Activated CD4-positive, alpha-beta T cell treated with anti-CD3 and anti-CD28 coated beads for 1 hour (primary cell): ENCODE measurements at regions not wholly inside any gene's neighbourhood (a gene's known extent, or its start where the extent isn't known, plus 50 kb on each side); places are given as distances from the start of the nearest gene placed in this dataset.
"Not testable (repeated sequence)": the region's sequence is repeated elsewhere in the genome, so short reads cannot be mapped to it uniquely, and the experiment has no call there.

Experiments used
- DNase-seq: peaks from one replicate; pipeline ENCODE4 v3.0.0-alpha.2; 2020

DNA sequence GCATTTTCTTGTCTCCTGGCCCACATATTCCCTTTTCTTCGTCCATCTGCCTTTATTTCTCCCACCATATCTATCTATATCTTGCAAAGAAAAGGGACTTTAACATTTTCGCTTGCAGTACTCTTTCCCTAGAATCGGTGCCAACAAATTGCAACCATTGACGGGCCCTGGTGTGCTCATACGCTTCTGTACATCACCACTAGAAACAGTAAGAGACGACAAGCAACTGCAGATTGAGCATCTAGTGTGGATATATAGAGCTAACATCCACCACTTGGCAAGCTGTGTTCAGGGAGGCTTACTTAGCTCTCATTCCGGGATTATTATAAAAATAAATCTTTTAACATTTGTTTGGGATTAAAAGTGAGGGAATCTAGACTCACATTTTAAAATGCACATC, 230.8 kb upstream of the PKN2 start:
- DNase-seq: no peak

DNA sequence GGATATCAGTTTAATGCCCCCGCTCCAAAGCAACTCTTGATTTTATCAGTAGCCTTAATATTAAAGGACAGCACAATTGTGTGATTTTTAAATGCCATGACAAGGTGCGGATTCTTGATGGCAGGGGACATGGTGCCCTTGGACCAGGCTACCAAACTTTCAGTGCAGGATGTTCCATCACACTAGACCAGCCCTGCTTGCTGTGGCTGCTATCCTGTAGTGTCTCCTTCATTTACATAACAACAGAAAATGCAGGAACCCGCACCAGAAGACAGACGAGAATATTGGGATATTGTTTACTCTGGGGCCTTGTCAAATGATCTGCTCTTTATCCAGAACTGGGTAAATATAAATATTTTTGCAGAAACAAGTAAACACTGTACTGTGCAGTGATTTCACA, 229.3 kb upstream of the PKN2 start:
- no peak for DNase-seq

DNA sequence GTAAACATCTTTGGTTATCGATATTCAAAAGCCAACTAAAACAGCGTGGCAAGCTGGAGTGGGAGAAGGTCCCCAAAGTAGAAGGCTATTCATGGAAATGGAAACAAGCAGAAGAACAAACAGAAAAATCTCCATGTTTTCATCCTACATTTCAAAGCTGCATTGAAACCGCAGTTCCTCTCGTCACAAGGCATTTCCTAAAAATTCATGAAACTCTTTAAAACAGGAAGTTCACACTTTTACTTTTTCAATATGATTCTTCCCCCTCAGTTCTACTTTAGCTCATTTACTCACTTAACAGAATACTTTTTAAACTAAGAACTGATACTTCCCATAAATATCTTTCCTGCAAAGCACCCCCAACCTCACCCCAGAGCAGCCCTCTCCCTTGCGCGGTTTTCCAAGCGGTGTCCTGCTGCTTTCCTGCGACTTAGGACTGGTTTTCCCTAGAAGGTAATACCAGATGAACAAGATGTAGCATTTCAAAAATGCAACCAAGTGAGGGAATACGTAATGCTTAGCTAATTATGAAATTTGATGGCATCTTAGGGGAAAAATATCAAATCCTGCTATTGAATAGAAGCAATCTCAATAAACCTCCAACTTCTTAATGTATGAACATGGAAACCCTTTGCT, 228.3 kb upstream of the PKN2 start:
- no peak for DNase-seq

DNA sequence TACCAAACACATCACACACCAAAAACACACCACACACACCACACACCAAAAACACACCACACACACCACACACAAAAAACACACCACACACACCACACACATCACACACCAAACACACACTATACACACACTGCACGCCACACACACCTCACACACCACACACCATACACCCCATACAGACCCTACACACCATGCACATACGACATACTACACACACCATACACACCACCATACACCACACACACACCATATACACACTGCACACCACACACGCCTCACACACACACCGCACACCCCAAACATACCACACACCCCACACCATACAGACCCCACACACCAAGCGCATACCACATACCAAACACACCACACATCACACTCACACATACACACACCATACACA, 226.9 kb upstream of the PKN2 start:
- no peak for DNase-seq

DNA sequence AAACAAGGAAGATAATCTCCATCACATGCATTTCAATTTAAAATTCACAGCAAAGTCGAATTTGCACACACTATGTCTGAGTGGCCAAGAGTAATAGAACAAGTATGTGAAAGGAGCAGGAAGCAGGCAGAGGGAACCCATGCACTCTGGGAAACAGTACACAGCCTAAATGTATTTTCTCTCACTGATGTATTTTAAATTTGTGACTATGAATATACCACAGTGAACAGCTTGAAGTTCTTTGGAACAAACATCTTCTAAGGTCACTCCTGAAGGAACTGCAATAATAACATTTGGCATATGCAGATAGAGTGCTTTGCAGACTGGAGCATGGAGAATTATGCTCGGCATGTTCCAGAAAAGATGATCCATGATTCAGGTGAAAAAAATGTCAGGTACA, 223.1 kb upstream of the PKN2 start:
- no peak for DNase-seq

DNA sequence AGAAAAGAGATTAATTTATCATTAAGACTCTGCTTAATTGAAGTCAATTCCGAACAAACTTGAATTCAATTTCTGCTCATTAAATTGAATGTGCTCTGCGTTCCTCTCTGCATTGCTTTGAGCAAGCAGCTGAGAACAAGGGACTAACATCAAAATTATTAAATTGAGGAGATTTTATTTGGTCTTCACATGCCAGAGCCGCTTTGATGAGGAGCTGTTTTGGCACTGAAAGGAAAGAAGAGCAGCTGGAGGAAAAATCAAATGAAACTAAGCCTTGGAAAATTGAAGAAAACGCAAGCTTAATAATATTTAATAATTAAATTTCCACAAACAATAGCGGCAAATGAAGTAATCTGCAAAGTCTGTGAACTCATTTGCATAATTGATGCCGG, 222.0 kb upstream of the PKN2 start:
- no peak for DNase-seq

DNA sequence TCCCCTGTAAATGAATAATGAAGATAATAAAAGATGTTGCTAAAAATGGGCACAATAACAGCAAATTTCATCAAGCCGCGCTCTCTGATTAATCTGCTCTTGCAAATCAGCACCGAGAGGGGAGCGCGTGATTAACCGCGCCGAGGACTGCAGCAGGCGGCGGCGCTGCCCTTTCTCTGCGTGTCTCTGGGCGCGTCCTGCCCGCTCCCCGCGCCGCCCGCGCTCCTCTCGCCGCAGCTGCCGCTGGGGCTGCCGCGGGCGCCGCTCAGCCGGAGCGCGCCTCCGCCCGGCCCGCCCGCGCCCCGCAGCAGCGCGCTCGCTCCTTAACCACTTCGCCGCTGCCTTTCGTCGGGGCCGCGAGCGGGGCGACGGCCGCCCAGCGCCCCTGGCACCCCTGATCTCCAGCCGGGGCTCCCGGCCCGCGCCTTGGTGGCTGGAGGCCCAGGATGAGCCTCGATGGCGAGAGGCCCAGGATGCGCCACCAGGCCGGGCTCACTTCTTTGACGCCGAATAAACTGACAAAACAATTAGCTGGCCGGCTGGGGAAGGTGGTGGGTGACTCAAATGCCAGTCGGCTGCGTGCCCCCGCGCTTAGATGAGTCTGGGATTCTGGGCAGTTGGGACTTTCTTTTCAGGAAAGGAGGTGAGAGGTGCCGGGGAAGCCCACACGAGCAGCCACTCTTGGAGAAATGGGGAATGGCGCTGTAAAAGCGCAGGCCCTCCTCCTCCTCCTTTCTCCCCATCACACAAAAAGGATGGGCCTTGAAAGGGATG, 221.4 kb upstream of the PKN2 start:
- DNase-seq: no peak

DNA sequence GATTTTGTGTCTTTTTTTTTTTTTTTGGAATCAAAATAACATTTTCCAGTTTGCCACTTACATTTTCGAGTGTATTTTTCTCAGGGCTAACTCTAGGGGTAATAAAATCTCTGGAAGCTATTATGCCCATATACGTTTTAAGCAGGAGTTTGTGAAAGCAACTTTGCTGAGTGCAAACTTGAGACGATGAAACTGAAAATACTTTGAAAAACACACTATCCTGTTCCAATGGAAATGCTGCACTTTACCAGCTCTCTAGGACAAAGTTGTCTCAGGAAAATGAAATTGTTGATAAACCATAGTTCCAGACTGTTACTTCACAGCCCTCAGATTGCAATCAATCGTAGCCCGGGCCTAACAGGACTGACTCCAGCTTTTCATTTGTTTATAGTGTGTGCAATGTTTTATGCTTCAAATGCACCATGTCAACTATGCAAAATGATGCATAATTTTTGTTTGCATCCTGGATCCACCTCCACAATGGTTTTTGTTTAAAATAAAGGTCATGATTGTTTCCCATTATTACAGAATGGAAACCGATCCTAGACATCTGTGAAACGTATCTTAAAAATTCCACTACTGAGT, 220.6 kb upstream of the PKN2 start:
- DNase-seq: no peak

DNA sequence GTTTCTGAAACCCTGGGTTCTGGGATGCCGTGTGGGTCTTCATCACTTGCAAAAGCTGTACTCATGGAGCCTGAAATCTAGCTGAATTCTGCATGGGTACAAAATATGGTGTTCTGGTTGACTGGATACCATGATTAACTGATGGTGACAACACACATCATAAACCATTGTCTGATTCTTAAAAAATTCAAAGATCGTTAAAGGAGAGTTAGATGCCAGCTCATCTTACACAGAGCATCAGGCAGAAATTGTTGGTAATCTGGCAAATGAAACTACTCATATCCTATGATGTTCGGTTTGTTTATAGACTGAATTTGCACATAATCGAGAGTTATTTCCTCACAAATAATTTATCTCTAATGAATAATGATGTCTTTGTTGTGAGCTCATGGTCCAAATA, 218.1 kb upstream of the PKN2 start:
- no peak for DNase-seq

DNA sequence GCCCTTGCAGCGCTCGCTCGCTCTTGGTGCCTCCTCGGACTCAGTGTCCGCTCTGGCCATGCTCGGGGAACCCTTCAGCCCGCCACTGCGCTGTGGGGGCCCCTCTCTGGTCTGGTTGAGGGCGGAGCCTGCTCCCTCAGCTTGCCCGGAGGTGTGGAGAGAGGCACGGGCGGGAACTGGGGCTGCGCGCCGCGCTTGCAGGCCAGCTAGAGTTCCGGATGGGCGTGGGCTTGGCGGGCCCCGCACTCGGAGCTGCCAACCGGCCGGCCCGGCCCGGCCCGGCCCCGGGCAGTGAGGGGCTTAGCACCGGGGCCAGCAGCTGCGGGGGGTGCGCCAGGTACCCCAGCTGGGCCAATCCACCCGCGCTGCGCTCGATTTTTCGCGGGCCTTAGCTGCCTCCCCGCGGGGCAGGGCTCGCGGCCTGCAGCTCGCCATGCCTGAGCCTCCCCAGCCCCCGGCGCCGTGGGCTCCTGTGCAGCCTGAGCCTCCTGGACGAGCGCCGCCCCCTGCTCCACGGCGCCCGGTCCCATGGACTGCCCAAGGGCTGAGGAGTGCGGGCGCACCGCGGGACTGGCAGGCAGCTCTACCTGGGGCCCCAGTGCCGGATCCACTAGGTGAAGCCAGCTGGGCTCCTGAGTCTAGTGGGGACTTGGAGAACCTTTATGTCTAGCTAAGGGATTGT, 217.0 kb upstream of the PKN2 start:
- DNase-seq: no peak

DNA sequence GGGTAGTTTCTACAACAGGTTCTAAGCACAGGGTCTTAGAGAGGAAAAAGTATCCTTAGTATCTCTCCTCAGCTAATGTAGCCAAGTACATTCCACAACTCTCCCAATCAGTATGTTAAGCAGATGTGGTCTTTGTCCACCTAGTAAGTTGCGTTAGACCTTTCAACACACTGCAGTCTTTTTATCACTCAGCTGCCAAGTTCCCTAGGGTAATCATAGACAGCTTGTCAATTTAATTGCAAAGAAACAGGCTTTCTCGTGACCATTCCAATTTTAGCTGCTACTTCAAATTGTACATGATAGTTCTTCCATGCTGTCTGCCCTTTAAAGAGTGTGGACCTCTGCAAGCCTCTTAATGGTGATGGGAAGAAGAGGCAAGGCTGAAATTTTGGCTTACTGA, 211.8 kb upstream of the PKN2 start:
- no peak for DNase-seq

DNA sequence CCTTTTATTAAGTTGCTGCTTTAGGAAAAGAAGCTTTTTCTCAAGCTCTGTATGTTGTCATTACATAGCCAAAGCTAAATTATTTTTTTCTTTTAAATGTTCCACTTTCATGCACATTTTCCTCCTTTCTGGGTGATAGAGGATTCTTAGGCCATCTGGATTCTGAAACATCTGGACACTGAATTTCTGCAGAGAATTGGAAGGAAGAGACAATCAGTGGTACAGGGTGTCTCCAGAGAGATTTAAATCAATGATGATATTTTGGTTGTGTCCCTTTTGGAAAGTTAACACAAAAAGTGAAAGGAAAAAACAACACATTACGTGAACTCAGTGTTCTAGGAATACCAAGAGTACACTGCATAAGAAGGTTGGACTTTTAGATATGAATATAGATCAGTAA, 211.4 kb upstream of the PKN2 start:
- DNase-seq: no peak

DNA sequence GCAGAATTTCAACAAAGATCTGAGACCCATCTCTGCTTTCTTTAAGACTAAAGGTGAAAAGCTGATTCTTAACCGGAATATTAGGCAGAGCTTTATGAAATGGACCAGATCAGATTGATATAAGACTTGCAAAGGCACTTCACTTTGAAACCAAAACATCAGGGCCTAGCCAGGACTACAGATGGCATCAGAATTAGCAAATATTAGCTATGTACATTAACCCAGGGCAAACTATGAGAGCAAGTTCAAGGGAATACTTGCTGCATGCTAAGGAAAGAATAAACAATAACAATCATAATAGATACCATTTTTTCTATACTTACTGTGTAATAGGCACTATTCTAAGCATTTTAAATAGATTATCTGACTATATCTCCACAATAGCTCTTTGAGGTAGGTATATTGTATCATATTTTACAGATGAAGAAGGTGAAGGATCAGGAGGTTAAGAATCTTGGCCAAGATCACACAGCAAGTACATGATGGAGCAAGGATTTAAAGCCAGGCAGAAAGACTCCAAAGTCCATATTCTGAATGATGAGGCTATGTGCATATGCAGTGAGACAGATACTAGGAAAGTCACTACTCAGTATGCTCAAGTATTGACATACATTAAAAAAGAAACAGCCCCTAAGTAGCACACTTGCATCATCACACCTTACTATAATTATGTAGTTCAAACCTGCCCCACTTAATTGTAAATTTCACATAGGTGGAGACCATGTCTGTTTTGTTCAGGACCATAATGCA, 209.3 kb upstream of the PKN2 start:
- DNase-seq: no peak

DNA sequence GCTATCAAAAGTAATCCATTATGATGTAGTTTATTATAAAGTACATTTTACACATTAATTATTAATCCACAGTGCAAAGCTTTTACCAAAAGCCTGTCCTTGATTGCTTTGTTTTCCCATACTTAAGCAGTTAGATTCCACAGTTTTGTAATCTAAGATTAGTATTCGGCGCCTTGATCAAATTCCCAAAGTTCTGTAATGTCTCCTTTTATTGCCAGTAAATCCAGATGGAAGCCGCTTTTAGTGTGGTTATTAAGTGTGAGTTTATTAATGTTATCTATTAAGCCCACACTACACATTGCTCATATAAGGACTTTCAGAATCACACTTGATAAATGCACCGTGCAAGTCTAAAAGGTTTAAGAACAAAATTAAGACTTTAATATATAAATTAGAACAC, 199.2 kb upstream of the PKN2 start:
- DNase-seq: no peak

DNA sequence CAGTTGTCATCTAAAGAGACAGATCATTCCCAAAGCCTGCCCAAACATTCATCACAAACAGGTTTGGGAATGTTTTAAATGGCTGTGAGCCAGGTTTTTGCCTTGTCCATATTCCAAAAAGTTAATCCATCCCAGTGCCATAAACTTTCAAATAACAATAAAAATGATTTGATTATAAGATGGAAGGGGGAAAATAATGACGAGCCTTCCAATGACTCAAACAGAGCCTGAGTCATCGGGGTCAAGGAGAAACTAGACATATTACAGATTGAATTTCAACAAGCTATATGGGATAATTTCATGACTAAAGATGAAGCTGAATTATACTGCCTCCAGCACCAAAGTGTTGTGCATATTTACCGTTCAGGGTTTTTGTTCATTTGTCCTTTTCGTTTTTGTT, 195.8 kb upstream of the PKN2 start:
- no peak for DNase-seq

DNA sequence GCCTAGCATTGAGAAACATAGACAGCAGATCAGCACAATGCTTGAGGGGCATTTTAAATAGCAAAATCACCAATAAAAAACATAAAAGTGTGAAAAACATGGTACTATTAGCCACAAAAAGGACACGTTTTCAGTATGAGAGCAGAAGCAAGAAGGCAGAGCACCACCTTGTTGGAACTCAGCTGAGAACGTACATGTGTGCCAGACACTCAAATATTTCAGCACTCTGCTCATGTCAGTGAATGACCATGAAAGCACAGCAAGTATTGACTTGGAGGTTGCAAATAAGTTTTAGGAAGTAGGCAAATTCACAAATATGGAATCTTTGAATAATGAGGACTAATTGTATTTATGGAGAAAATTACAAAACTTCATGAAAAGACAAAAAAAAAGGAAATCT, 193.4 kb upstream of the PKN2 start:
- DNase-seq: no peak

DNA sequence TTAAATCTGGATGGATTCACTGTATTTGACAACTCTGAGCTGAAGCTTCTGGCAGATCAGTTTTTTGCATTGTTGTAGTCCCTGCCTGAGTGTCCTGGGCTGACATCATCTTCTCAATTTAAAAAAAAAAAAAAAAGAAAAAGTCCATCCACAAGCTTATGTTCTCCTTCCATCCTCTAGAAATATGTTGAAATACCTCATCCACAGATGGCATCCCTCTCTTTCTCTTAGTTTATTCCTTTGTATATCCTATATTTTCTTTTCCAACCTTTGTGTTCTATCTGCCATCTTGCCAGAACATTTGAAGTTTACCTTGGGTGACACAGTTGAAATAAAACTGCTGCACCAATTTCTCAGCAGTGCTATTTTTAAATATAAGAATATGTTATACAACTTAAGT, 184.4 kb upstream of the PKN2 start:
- no peak for DNase-seq

DNA sequence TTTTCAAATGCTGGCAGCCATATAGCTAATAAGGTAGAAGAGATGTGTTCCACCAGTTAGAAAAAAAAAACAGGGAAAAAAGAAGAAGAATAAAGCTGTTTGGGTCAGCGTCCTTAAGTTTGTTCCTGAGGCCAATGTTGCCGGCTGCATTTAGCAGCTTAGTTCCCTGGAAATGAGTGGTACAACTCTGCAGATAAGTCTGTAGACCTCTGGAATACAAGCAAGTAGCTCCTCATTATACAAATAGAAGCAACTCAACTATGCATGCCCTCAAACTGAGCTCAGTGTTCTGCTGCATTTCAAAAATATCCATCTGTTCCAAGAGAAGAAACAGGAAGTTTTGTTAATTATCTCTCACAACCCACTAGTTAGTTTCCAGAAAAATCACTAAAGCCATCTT, 181.2 kb upstream of the PKN2 start:
- DNase-seq: no peak

DNA sequence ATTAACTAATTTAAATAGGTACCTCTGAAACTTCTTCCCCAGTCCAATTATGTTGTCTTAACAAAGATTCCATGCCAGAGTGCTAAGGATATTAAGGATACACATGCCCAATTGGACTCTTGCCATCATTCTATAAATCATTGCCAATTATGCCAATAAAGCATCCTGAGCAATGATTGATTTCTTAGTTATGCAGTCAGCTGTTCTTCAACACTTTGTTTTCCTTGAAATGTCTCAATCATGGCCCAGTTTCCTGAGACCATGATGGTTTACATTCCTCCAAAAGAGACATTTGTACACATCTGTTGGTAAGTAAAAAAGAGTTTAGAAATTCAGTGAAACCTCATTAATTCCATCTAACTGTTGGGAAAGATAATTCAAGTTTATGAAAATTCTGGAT, 180.4 kb upstream of the PKN2 start:
- no peak for DNase-seq

DNA sequence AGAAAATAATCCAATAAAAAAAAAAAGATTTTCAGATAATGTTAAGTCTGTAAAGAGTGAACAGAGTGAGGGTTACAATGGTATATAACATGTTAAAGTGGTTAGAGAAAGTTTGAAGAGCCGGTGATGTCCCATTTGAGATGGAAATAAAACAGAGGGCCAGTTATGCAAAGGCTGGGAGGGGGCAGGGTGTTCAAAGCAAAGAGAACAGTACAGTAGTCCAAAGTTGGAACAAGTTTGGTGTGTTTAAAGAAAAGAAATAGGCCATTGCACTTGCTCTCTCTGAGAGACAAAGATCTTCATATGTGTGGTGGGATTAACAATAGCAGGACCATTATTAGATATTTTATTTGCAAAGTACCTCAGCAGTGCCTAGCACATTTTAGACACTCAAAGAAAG, 179.5 kb upstream of the PKN2 start:
- no peak for DNase-seq

DNA sequence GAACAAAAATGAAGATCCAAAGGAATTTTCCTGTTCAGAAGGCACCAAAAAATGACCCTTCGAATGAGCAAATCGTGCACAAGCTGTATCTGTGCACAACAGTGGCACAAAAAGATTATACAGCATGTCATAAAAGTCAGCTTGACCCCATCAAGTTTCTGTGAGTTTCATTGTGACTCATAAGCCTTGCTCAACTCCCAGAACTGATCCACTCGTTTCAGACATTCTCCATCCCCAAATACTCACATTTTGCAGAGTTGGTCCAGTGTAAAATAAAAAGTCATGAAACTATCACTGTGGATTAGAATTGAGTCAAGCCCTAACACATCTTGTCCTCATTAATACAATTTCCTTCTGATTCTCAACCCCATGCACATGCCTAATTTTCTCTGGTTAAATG, 174.7 kb upstream of the PKN2 start:
- no peak for DNase-seq

DNA sequence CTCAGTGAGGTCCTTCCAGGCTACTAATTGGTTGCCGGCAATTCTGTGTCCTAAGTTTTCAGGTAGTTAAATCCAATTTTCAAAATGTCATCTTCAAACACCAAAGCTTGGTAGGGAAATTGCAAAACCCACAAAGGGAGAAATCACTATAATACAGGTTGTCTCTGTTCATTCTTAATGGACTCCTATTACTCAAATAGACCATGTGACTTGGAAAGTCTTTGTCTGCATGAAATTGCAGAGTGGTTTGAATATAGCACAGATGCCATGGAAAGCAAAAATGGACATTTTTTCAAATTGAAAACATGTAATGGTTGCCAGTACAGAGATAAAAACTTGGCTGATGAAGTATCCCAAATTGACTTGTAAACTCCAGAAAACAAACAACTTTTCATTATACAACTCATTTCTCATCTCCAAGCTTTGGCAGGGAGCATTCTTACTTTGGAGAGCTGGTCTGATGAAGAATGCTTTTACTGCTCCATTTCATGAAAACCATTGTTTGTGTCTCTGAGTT, 169.5 kb upstream of the PKN2 start:
- DNase-seq: no peak

DNA sequence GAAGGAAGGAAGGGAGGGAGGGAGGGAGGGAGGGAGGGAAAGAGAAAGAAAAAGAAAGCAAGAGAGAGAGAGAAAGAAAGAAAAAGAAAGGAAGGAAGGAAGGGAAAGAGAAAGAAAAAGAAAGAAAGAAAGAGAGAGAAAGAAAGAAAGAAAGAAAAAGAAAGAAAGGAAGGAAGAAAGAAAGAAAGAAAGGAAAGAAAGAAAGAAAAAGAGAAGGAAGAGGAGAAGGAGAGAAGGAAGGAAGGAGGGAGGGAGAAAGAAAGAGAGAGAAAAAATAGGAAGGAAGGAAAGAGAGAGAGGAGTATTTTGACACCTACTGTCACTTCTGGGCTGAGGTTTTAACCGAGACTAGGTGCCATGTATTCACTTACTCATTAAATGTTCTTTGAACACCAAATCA, 166.6 kb upstream of the PKN2 start:
- DNase-seq: not testable (repeated sequence)
